Activated CD8-positive, alpha-beta memory T cell treated with anti-CD3 and anti-CD28 coated beads for 1 hour (primary cell): ENCODE measurements at regions not wholly inside any gene's neighbourhood (a gene's known extent, or its start where the extent isn't known, plus 50 kb on each side); places are given as distances from the start of the nearest gene placed in this dataset.
"Not testable (repeated sequence)": the region's sequence is repeated elsewhere in the genome, so short reads cannot be mapped to it uniquely, and the experiment has no call there.

ENCODE experiments used
- DNase-seq, 2 donors: peaks; one replicate each; pipeline ENCODE4 v3.0.0-alpha.2; 2020; ENCODE audit warnings: low read depth in 1 of 2; ENCODE audit errors: extremely low read depth in 1 of 2

DNA sequence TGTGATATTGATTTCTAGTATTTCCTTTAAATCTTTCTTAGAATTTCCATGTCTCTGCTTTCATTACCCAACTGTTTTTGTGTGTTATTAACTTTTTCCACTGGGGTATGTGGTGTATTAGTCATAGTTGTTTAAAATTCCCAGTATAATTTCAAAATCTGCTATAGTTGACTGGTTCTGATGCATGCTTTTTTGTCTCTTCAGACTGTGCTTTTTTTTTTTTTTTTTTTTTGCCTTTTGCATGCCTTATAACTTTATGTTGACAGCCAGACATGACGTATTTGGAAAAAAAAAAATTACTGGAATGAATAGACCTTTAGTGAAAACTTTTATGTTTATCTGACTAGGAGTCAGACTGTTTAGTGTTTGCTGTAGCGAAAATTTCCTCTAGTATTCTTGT, 580.4 kb downstream of the ANKRD50 start:
- no peak for DNase-seq

DNA sequence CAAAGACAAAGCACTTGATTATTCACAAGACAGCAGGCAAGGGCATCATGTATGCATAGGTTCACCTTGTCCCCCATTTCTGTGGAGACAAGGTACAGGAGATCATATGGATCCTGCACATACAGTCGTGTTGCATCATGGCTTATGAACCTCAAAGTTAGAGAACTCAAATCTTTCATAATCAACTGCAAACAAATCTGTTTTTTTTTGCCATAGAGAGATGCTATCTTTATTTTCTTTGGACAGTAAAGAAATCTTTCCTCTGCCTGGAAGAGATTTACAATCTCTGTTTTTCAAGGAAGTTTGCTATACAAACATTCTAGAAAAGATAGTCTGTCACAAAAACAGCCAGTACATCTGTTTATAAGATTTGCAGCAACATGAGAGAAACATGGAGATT, 578.8 kb downstream of the ANKRD50 start:
- no peak for DNase-seq

DNA sequence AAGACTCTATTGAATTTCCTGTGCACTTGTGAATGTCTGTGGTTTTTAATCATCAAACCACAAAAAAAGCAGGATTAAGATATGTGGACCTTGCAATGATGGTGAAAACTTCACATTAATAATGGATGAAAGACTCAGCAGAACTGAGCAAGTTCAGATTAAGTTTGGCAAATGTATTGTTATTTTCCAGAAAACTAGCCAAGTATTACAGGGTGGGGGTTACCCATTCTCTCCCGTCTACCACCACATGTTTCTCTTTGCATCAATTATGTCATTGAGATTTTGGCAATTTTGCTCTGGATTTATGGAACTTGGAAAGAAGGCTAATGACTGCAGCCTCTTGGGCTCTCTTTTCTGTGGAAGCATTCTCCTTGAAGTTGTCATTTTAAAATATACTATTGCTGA, 577.1 kb downstream of the ANKRD50 start:
- DNase-seq: no peak

DNA sequence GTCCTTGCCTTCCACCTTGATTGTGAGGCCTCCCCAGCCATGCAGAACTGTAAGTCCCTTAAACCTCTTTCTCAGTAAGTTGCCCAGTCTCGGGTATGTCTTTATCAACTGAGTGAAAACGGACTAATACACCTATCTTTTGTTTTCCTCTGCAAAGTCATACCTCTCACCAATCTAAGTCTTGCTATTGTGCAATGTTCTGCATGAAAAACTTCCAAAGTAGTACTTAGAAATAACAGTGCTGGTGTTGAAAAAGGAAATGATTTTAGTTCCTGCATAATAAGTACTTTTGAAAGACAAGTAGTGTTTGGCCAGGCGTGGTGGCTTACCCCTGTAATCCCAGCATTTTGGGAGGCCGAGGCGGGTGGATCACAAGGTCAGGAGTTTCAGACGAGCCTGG, 573.5 kb downstream of the ANKRD50 start:
- DNase-seq: no peak

DNA sequence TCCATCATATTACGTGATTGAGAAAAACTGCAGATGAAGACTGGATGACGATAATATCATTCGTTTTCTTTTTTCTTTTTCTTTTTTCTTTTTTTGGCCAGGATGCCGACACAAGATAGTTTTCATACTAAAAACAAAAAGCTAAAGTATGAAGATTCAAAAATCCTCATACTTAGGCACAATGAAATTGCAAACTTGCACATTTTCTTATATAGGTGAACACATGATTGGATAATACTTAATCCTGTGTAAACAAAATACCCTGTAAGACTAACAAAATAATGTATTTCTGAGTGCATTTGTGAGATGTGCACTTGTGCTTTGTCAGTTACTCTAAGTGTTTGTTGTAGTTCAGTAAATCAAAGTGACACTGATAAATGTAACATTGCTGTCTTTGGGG, 568.9 kb downstream of the ANKRD50 start:
- DNase-seq: no peak

DNA sequence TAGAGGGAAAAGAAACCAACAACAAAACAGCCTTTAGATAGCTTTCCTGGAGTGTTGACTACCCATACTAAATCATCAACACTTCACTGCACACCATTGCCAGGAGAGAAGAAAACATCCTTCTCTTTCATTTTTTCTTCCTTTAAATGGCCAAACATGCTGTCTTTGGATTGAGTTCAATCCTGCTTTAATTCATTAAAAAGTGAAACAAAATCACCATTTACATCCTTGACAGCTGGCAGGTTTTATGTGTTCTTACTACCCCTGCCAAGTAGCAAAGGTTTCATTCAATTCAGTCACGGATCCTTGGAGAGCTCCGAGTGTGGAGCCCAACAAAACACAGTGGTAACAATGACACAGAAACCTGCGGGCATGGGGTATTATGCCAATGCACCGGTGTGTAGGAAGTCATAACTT, 568.3 kb downstream of the ANKRD50 start:
- DNase-seq: no peak

DNA sequence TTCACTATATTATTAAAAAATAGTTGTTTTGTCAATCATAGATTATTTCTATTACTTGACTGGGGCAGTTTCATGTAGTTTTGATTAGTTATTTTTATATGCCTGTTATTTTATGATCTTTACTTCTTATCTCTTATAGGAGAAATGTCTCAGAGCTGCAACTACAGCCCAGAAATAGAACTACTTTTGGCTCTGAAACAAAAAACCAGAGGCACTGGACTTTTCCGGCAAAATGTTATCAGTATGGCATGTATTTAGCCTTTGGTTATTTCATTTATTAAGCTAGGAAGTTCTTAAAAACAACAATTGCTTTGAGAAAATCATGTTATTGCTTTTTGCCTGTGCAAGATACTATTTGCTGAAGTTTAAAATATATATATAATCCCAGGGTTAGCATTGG, 566.5 kb downstream of the ANKRD50 start:
- no peak for DNase-seq

DNA sequence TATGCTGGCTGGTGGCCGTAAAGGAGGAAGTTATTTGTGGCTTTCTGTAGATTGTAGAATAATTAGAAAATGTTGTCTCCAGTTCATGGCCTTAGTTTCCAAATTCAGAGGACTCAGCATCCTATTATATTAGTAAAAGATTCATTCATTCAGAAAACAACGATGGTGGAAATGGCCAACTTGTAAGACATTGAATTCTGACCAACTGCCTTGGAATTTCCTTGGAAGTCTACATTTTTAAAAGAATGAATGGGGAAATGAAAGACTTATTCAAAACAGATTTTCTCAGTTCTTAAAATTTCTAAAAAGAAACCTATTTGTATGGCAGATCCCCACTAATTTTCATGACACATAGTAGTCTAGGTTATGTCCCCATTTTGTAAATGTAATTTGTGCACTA, 561.5 kb downstream of the ANKRD50 start:
- no peak for DNase-seq

DNA sequence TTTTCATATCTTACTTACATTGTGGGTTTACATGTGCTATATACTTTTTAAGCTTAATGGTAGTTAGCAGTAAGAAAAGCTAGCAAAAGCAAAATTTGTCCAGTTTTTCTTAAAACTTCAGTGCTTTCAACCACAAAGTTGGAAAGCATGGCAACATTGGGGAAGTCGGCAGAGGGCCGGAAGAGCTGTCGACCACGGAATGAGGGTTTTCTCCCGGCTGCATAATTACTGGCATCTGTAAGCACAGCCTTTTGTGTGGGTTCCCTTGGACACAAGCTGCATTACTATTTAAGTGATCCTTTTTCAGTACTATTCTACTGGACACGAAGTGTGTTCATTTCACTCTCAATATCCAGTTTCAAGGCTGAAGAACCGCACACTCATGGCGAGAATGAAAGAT, 560.4 kb downstream of the ANKRD50 start:
- DNase-seq: no peak

DNA sequence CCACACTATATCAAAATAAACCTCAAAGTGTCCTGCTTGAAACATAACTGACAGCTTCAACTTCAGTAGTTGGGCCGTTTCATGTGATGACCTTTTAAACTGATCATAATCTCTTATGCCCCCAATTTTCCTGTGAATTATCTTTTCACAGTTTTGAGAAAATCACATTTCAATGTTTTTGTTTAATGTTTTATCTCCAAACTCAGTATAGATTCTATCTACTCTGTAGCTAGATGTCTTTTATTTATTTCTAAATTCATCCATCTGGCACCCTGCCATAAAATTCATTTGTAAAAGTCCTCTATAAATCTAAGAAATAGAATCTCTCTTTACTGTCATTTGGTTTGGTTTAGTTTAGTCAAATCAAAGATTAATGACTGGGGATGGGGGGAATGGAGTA, 557.3 kb downstream of the ANKRD50 start:
- no peak for DNase-seq

DNA sequence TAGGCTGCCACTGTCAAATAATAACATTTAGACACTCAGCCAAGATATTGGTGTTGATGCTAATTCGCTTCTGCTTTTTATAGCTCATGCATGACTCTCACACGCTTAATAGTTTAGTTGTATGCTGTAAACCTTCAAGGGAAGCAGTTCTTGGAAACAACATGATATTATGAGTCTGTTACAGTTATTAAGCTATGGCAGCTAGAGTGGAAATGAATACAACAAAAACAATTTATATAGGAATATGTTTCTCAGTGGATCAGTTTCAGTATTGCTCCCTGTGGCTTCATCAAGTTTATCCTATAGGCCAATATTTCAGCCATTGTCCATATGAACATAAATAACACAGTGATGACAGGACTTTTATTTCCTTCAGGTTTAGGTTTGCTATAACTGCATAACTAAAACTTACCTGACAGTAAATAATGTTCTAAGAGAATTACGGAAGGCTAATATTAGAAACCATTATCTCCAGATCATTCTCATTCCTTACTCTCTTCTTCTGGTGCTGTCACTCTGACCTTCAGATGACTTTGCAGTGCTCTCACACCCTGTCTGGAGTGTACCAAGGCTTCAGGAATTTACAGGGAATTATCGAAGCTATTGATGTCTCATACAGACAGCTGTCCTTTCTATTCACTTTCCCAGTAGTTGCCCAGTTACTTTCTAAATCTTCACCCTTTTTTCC, 555.0 kb downstream of the ANKRD50 start:
- no peak for DNase-seq

DNA sequence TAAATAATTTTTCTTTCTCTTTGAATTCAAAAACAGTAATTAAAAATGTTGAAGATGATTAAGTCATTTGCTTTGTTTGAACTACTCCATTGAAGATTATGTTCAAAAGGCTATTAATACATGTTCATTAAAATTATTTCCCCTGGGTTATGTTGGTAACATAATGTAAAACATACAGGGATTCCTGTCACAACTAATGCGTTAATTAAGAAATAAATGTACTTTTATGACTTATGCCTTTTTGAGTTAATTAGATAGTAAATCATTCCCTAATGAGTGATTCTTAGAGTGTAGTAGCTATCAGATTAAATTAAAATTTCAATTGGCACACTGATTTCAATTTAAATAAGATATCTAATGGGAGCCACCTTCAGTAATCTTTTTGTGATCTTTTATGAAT, 549.1 kb downstream of the ANKRD50 start:
- DNase-seq: no peak

DNA sequence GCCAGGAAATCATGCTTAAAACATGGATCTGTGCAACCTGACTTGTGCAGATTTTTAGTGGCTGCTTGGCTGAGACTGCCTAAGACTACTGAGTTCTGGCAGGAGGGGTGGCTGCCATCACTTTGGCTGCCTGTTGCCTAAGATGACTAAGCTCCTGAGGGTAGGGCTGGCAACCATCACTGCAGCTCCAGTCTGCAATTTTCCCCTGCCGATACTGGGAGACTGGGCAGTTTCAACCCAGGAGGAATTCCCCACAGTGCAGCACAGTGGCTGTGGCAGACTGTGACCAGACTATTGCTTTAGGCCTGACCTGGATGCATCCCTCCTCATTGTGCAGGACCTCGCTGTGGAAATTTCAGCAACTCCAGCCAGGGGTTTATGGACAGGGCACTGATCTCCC, 544.9 kb downstream of the ANKRD50 start:
- no peak for DNase-seq

DNA sequence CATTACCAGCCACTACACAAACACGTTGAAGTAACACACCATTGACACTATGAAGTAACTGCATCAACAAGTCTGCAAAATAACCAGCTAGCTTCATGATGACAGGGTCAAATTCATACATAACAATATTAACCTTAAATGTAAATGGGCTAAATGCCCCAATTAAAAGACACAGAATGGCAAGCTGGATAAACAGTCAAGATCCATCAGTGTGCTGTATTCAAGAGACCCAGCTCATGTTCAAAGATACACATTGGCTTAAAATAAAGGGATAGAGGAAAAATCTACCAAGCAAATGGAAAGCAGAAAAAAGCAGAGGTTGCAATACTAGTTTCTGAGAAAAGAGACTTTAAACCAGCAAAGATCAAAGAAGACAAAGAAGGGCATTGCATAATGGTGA, 543.0 kb downstream of the ANKRD50 start:
- not testable (repeated sequence) for DNase-seq

DNA sequence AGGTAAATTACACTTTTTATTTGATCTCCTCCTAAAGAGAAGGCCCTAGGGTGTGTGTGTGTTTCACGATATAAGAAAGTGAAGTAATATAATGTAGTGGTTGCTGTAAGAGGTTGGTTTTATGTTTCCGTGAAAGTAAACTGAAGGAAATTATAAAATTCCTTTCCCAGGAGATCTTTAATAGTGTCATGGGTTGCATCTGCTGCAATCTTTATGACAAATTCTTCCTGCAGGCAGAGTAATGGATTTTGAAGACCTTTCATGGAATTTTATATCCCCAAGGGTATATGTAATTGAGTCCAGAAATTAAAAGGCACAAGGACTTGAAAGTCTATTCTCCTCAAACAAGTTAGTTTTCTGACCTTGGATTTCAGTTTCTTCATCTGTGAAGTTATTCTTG, 538.6 kb downstream of the ANKRD50 start:
- DNase-seq: no peak

DNA sequence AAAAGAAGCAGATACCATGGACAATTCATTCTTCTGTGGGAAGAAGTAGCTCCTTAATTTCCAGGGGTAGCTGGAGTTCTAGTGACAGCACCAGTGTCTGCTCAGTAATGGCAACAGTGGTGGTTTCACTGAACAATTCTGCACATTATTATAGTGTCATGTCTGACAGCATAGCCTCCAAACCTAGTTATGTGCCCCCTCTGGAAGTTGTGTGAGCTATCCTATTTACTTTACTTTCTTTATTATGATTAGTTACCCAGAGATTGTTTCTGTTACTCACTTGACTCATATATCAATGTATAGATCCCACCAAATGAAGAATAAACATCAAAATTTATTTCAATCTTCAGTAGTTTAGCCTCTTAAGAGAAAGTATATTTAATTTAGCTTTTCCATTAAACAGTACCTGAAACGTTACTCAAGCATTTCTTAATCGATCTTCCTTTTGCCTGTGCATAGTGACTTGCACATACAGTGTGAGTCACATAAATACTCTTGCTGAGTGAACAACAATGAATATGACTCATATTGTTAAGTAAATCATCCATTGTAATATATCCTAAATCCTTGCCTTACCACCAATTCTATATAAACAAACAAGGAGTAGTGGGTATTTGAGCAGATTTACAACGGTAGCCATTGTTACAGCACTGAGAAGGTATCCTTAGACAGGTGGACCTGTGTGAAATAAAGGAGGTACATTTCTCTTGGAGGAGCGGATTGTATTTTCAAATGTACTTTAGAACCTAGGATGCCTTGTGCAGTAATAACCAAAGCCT, 534.7 kb downstream of the ANKRD50 start:
- no peak for DNase-seq

DNA sequence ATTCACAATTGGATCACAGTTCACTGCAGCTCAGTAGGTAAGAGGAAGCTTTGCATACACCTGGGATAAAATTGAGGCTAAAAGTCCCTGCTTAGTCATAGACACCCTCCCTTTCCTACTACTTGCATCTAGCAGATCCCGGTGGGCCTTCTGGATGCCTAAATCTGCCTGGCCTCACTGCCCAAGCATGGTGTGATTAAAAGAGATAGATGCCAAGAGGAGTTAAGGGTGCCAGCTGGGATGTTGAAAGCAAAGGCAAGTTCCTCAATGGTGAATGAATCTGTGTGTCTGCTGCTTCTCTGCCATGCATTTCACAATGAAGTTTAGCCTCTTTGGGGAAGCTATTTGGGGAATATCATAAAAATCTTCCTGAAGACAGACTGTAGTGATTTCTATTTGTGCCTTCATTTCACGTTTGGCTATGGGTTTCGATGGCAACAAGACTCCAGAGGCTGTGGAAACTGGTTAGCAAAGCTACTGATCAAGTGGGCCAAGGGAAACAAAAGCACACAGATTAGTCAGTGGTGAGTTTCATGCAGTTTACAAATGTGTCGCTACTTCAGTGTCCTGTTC, 534.0 kb downstream of the ANKRD50 start:
- DNase-seq: no peak

DNA sequence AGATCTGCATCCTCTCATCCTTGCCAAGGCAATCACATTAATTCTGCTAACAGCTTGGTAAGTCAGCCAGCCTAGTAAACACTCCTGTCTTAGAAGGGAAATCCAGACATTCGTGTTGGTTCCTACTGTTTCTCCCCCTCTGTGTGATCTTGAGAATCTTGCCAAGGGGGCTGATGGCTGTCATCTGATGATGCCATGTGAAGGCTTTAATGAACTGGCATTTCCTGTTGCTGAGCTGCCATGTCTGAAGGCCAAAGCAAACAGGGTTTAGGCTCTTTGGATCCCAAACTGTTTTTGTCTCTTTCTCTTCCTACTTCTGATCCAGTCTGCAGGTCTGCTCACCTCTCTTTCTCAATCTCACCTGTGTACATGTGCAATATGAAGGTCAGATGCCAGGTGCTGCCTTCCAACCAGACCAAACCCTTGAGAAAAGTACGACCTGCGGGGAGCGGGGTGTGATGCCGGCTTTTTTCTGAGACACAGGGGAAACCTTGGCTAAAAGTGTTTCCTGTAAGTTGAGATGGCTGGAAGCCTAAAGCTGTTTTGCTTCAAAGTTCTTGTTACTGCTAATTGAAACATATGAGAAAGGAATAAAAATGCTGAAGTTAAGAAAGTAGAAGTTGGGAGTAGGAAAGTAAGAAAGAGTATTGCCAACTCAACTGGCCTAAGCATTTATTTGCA, 532.9 kb downstream of the ANKRD50 start:
- DNase-seq: no peak

DNA sequence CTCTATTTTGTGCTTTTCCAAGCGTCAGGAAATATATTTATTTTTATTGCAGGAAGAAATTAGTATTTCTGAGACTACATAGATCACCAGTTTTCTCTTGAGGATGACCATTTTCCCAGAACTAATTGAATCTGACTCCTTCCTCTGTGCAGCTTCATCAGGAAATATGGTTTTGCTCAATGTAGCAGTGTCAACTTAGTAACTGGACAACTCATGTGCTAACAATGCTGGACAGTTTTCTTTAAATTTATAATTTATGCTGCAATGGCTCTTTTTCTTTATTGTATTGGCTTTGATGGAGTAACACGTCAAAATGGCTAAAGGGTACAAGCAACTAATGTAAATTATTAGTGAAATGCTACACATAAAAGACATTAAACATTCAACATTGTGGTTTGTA, 531.5 kb downstream of the ANKRD50 start:
- DNase-seq: no peak

DNA sequence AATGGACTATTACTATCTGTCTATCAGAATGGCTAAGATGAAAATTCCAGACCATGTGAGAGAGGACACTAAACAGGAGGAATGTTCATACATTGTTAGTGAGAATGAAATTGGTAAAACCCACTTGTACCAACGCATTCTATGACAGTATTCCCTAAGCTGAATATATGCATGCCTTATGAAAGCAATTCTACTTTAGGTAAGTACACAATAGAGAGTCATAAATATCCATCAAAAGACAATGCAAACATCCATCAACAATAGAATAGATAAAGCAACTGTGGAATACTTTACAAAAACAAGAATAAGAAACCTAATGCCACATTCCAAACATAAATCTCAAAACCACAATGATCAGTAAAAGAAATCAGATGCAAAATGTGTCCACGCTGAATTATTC, 529.3 kb downstream of the ANKRD50 start:
- DNase-seq: no peak

DNA sequence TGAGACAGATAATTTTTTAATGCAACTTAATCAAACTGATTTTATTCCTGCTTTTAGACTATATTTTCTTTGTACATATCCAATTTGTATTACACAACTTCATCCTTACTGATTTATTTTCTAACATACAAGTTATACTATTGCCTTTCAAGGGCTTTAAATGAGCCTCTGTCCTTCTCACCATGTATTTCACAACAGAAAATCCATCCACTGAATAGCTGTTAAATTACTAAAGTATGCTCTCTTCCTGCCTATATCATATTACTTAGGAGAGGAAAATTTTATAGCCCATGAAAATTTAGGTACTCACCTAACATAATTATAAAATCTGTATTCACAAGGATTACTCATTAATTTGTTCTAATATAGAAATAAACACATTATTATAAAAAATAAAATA, 528.6 kb downstream of the ANKRD50 start:
- DNase-seq: no peak

DNA sequence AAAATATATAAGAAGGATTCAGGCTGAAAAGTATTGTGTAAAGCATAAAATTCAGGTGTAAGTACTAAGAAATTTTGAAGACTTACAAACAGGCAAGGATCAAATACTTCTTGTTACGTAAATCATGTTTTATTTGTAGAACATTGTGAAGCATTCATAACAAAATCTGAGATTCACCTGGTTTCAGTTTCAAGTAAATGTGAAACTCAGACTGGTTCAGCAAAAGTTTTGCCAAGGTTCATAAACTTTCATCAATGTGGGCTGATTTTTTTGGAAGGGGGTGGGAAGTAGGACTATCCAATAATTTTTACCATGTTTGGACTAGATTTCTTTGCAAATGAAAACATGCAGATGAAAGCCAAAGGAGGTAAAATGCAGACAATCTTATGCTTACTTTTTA, 527.7 kb downstream of the ANKRD50 start:
- DNase-seq: no peak
